CD8-positive, alpha-beta memory T cell (primary cell): ENCODE measurements at regions not wholly inside any gene's neighbourhood (a gene's known extent, or its start where the extent isn't known, plus 50 kb on each side); places are given as distances from the start of the nearest gene placed in this dataset.

Experiments used
- CTCF ChIA-PET: fragments of 350-600 bp; sonication (Branson Sonifier 250); formaldehyde crosslinking; loops from one replicate; lab custom pipeline; 2021; ENCODE audit warnings: antibody characterized with exemption; lab: Charles Lee
- POLR2A ChIA-PET: fragments of 350-600 bp; sonication (Branson Sonifier 250); formaldehyde crosslinking; loops from one replicate; lab custom pipeline; 2021; ENCODE audit warnings: antibody characterized with exemption; lab: Charles Lee
- DNase-seq, 5 donors: peaks; one replicate each; pipeline versions ENCODE4 v3.0.0 to v3.0.0-alpha.2; 2020 to 2022; ENCODE audit warnings: mixed read lengths in 1 of 5
- H3K27ac ChIP-seq: one replicate; pipeline ENCODE4 v1.7.0; 2013; ENCODE audit warnings: low read depth, mild to moderate bottlenecking, low read length, moderate library complexity
- H3K27me3 ChIP-seq: 2 replicates; pipeline ENCODE4 v1.7.0; 2013; ENCODE audit warnings: low read length, mild to moderate bottlenecking; ENCODE audit not compliant: insufficient read depth, poor library complexity, severe bottlenecking
- H3K36me3 ChIP-seq: 2 replicates; pipeline ENCODE4 v1.7.0; 2013; ENCODE audit warnings: mild to moderate bottlenecking, low read length, moderate library complexity; ENCODE audit not compliant: insufficient read depth
- H3K4me1 ChIP-seq: 2 replicates; pipeline ENCODE4 v1.7.0; 2013; ENCODE audit warnings: mild to moderate bottlenecking, low read length, moderate library complexity; ENCODE audit not compliant: insufficient read depth
- H3K4me3 ChIP-seq: 2 replicates; pipeline ENCODE4 v1.7.0; 2013; ENCODE audit warnings: mild to moderate bottlenecking, low read length
- H3K9me3 ChIP-seq: 2 replicates; pipeline ENCODE4 v1.7.0; 2013; ENCODE audit warnings: mild to moderate bottlenecking, low read length
- H3K27ac Mint-ChIP-seq, 8 donors: one replicate each; pipeline ENCODE4 v1.8.0; 2020 to 2021; ENCODE audit warnings: mixed read lengths in 8 of 8, mild to moderate bottlenecking in 6 of 8, inconsistent platforms in 3 of 8, moderate library complexity in 3 of 8
- H3K27me3 Mint-ChIP-seq, 2 donors: one replicate each; pipeline ENCODE4 v1.8.0; 2020 to 2021; ENCODE audit warnings: mixed read lengths in 2 of 2, mild to moderate bottlenecking in 1 of 2, moderate library complexity in 1 of 2
- H3K36me3 Mint-ChIP-seq, 3 donors: one replicate each; pipeline ENCODE4 v1.8.0; 2020 to 2021; ENCODE audit warnings: mixed read lengths in 3 of 3, inconsistent platforms in 1 of 3, mild to moderate bottlenecking in 1 of 3
- H3K4me1 Mint-ChIP-seq, 3 donors: one replicate each; pipeline ENCODE4 v1.8.0; 2020 to 2021; ENCODE audit warnings: mixed read lengths in 3 of 3, inconsistent platforms in 1 of 3, mild to moderate bottlenecking in 1 of 3
- H3K4me3 Mint-ChIP-seq, 7 donors: one replicate each; pipeline ENCODE4 v1.8.0; 2020 to 2021; ENCODE audit warnings: mixed read lengths in 7 of 7, mild to moderate bottlenecking in 6 of 7, moderate library complexity in 4 of 7, inconsistent platforms in 2 of 7
- H3K9me3 Mint-ChIP-seq, 5 donors: one replicate each; pipeline ENCODE4 v1.8.0; 2020 to 2022; ENCODE audit warnings: mixed read lengths in 5 of 5, mild to moderate bottlenecking in 3 of 5, moderate library complexity in 2 of 5, inconsistent platforms in 1 of 5

- H3K27ac Mint-ChIP-seq = no peak overlapping the region
- ChIA-PET CTCF (interaction anchor here (0.7 to 4.9 kb wide), 2 partner anchors 136 to 137 kb away, joined by 3 to 53 read pairs; no protein-coding TSS in a partner anchor), POLR2A (no interaction called here)
- DNase-seq = no peak
- H3K9me3 ChIP-seq = no peaks in the 10 kb centered on the region
- H3K27ac ChIP-seq = no peak overlapping the region
- peaks cover 56 to 69% (median 57%) of the 10 kb centered on the region in 3 donors for H3K4me1 Mint-ChIP-seq
- no peaks in the 10 kb centered on the region for H3K9me3 Mint-ChIP-seq
- no peak overlapping the region for H3K4me3 ChIP-seq
- no peaks in the 10 kb centered on the region for H3K27me3 Mint-ChIP-seq
- H3K27me3 ChIP-seq = no peaks in the 10 kb centered on the region
- peaks cover 0 to 2% (median 0%) of the 10 kb centered on the region in 3 donors for H3K36me3 Mint-ChIP-seq
- peaks cover 45% of the 10 kb centered on the region for H3K4me1 ChIP-seq
- peak overlapping the region in 1 of 7 donors; percentile 10 for H3K4me3 Mint-ChIP-seq
- H3K36me3 ChIP-seq = no peaks in the 10 kb centered on the region
Measured at GRCh38 chr4:38316045-38316444, 348.0 kb upstream of the KLF3 start.

GRCh38 chr4:38317041-38317674 is 346.8 kb upstream of the KLF3 start:
- Mint-ChIP-seq H3K4me3 (peak overlapping the region in 3 of 7 donors; percentile 21 to 40 (median 28)), H3K36me3 (peaks cover 0 to under 1% (median 0%) of the 10 kb centered on the region in 3 donors), H3K27me3 (no peaks in the 10 kb centered on the region), H3K9me3 (no peaks in the 10 kb centered on the region), H3K27ac (peak overlapping the region in 6 of 8 donors; percentile 6 to 83 (median 54)), H3K4me1 (peaks cover 47 to 58% (median 48%) of the 10 kb centered on the region in 3 donors)
- Histone ChIP-seq H3K4me3 (no peak overlapping the region), H3K27ac (no peak overlapping the region), H3K27me3 (no peaks in the 10 kb centered on the region), H3K9me3 (no peaks in the 10 kb centered on the region), H3K4me1 (peaks cover 35% of the 10 kb centered on the region), H3K36me3 (no peaks in the 10 kb centered on the region)
- POLR2A ChIA-PET = interaction anchor here (0.6 to 1.0 kb wide), 3 partner anchors 350 to 519 kb away, joined by 3 to 7 read pairs (median 3); no protein-coding TSS in a partner anchor
- CTCF ChIA-PET = interaction anchor here (0.6 to 4.9 kb wide), 2 partner anchors 137 to 143 kb away, joined by 3 to 53 read pairs; no protein-coding TSS in a partner anchor
- no peak for DNase-seq

GRCh38 chr4:38318737-38319455 is 345.1 kb upstream of the KLF3 start:
- Histone ChIP-seq H3K27ac (peak overlapping the region; percentile 20), H3K4me3 (peak overlapping the region; percentile 43), H3K9me3 (no peaks in the 10 kb centered on the region), H3K36me3 (no peaks in the 10 kb centered on the region), H3K4me1 (peaks cover 43% of the 10 kb centered on the region), H3K27me3 (no peaks in the 10 kb centered on the region)
- Mint-ChIP-seq H3K27me3 (no peaks in the 10 kb centered on the region), H3K4me3 (peak overlapping the region; percentile 81 to 94 (median 88)), H3K4me1 (peaks cover 38 to 44% (median 39%) of the 10 kb centered on the region in 3 donors), H3K27ac (peak overlapping the region; percentile 80 to 97 (median 94)), H3K36me3 (no peaks in the 10 kb centered on the region), H3K9me3 (no peaks in the 10 kb centered on the region)
- CTCF ChIA-PET = interaction anchor here (0.7 to 6.1 kb wide), 36 partner anchors 9 to 412 kb away, joined by 3 to 100 read pairs (median 4); no protein-coding TSS in a partner anchor
- POLR2A ChIA-PET = interaction anchor here (0.6 to 2.6 kb wide), 10 partner anchors 9 to 402 kb away, joined by 3 to 11 read pairs (median 6); no protein-coding TSS in a partner anchor
- DNase-seq = peak; percentile 56 to 75 (median 62)

GRCh38 chr4:38319456-38320342 is 344.3 kb upstream of the KLF3 start:
- POLR2A ChIA-PET = interaction anchor here (0.6 to 2.6 kb wide), 11 partner anchors 9 to 405 kb away, joined by 3 to 11 read pairs (median 3); no protein-coding TSS in a partner anchor

GRCh38 chr4:38320343-38320695 is 343.7 kb upstream of the KLF3 start:
- Mint-ChIP-seq H3K27me3 (no peaks in the 10 kb centered on the region), H3K4me1 (peaks cover 32 to 38% (median 34%) of the 10 kb centered on the region in 3 donors), H3K36me3 (no peaks in the 10 kb centered on the region), H3K27ac (peak overlapping the region in 6 of 8 donors; percentile 26 to 94 (median 84)), H3K4me3 (peak overlapping the region in 5 of 7 donors; percentile 81 to 94 (median 88)), H3K9me3 (no peaks in the 10 kb centered on the region)
- ChIA-PET CTCF (interaction anchor here (0.6 to 6.1 kb wide), 15 partner anchors 10 to 410 kb away, joined by 3 to 100 read pairs (median 5); no protein-coding TSS in a partner anchor), POLR2A (interaction anchor here (0.6 to 2.6 kb wide), 9 partner anchors 10 to 405 kb away, joined by 3 to 11 read pairs (median 7); no protein-coding TSS in a partner anchor)
- no peak overlapping the region for H3K27ac ChIP-seq
- no peak overlapping the region for H3K4me3 ChIP-seq
- no peaks in the 10 kb centered on the region for H3K36me3 ChIP-seq
- no peaks in the 10 kb centered on the region for H3K9me3 ChIP-seq
- no peaks in the 10 kb centered on the region for H3K27me3 ChIP-seq
- no peak for DNase-seq
- peaks cover 45% of the 10 kb centered on the region for H3K4me1 ChIP-seq

More at GRCh38 chr4:38319456-38320342, 344.3 kb upstream of the KLF3 start:
- no peaks in the 10 kb centered on the region for H3K9me3 ChIP-seq
- no peaks in the 10 kb centered on the region for H3K36me3 ChIP-seq
- Mint-ChIP-seq H3K27ac (peak overlapping the region; percentile 80 to 97 (median 94)), H3K27me3 (no peaks in the 10 kb centered on the region), H3K4me3 (peak overlapping the region; percentile 81 to 94 (median 88)), H3K9me3 (no peaks in the 10 kb centered on the region), H3K4me1 (peaks cover 32 to 38% (median 35%) of the 10 kb centered on the region in 3 donors), H3K36me3 (no peaks in the 10 kb centered on the region)
- CTCF ChIA-PET = interaction anchor here (0.6 to 6.1 kb wide), 38 partner anchors 10 to 411 kb away, joined by 3 to 100 read pairs (median 4); no protein-coding TSS in a partner anchor
- peak; percentile 75 to 90 (median 83) for DNase-seq
- H3K4me1 ChIP-seq = peaks cover 44% of the 10 kb centered on the region
- peak overlapping the region; percentile 20 for H3K27ac ChIP-seq
- no peaks in the 10 kb centered on the region for H3K27me3 ChIP-seq
- H3K4me3 ChIP-seq = peak overlapping the region; percentile 43

- Mint-ChIP-seq H3K9me3 (no peaks in the 10 kb centered on the region), H3K4me3 (peak overlapping the region in 2 of 7 donors; percentile 16 to 32), H3K4me1 (peaks cover 35 to 40% (median 36%) of the 10 kb centered on the region in 3 donors), H3K36me3 (no peaks in the 10 kb centered on the region), H3K27ac (peak overlapping the region in 6 of 8 donors; percentile 26 to 88 (median 51)), H3K27me3 (no peaks in the 10 kb centered on the region)
- no peak for DNase-seq
- H3K9me3 ChIP-seq = no peaks in the 10 kb centered on the region
- ChIA-PET CTCF (interaction anchor here (0.8 to 6.1 kb wide), 12 partner anchors 11 to 410 kb away, joined by 3 to 100 read pairs (median 12); no protein-coding TSS in a partner anchor), POLR2A (interaction anchor here (0.7 to 2.6 kb wide), 3 partner anchors 307 to 346 kb away, joined by 3 to 7 read pairs (median 3); no protein-coding TSS in a partner anchor)
- no peak overlapping the region for H3K27ac ChIP-seq
- no peaks in the 10 kb centered on the region for H3K36me3 ChIP-seq
- H3K4me1 ChIP-seq = peaks cover 50% of the 10 kb centered on the region
- no peak overlapping the region for H3K4me3 ChIP-seq
- H3K27me3 ChIP-seq = no peaks in the 10 kb centered on the region
Measured at GRCh38 chr4:38320833-38321232, 343.2 kb upstream of the KLF3 start.

- ChIA-PET POLR2A (no interaction called here), CTCF (interaction anchor here (1.8 to 6.1 kb wide), 4 partner anchors 143 to 353 kb away, joined by 4 to 100 read pairs (median 28); no protein-coding TSS in a partner anchor)
- no peaks in the 10 kb centered on the region for H3K9me3 Mint-ChIP-seq
- DNase-seq = no peak
- no peaks in the 10 kb centered on the region for H3K27me3 Mint-ChIP-seq
- Histone ChIP-seq H3K27me3 (no peaks in the 10 kb centered on the region), H3K9me3 (no peaks in the 10 kb centered on the region), H3K27ac (no peak overlapping the region), H3K4me3 (no peak overlapping the region), H3K36me3 (no peaks in the 10 kb centered on the region), H3K4me1 (peaks cover 68% of the 10 kb centered on the region)
- no peak overlapping the region for H3K4me3 Mint-ChIP-seq
- no peak overlapping the region for H3K27ac Mint-ChIP-seq
- peaks cover 33 to 41% (median 36%) of the 10 kb centered on the region in 3 donors for H3K4me1 Mint-ChIP-seq
- no peaks in the 10 kb centered on the region for H3K36me3 Mint-ChIP-seq
Measured at GRCh38 chr4:38322714-38323113, 341.3 kb upstream of the KLF3 start.
